K562 (cell line): ENCODE measurements at regions not wholly inside any gene's neighbourhood (a gene's known extent, or its start where the extent isn't known, plus 50 kb on each side); places are given as distances from the start of the nearest gene placed in this dataset.

Source experiments
- ATAC-seq: fragments of 200-7000 bp; cut with Tn5 transposase; 3 replicates; pipeline ENCODE4 v1.9.1; 2020; ENCODE audit warnings: moderate library complexity
- BruUV-seq: library from RNA; stranded (reverse); fragments of 400-500 nt; replicated peaks from 2 replicates; lab custom pipeline; 2021; lab: Mats Ljungman, UMichigan
- CTCF ChIA-PET: fragments of 300-600 bp; formaldehyde crosslinking; extraction: SDS; loops from one replicate; lab custom pipeline; 2021; ENCODE audit warnings: low intra/inter-chr PET ratio; lab: Yijun Ruan, JAX
- POLR2A ChIA-PET: fragments of 300-600, 350-650 bp; sonication (Branson Sonifier 250); formaldehyde crosslinking; extraction: SDS; loops from one replicate; lab custom pipeline; 2021; ENCODE audit warnings: antibody characterized with exemption, inconsistent platforms; lab: Yijun Ruan, JAX
- DNase-seq, 4 experiments: peaks; one replicate each; pipeline versions ENCODE4 v3.0.0 to v3.0.0-alpha.2; 2011 to 2018; ENCODE audit warnings: low spot score in 3 of 4, mixed read lengths in 3 of 4; ENCODE audit errors: extremely low read depth in 1 of 4
- FAIRE-seq: peaks from 2 replicates; lab custom pipeline; 2011; peaks lifted over from hg19 to GRCh38; lab: Jason Lieb, UNC
- H2AFZ ChIP-seq: 2 replicates; pipeline ENCODE4 v1.6.0; 2011; ENCODE audit warnings: low read depth, low read length, control low read depth, inconsistent platforms
- H3K27ac ChIP-seq: fragments of 200-600 bp; 3 replicates; pipeline ENCODE4 v1.8.0; 2011; ENCODE audit warnings: low read depth, mild to moderate bottlenecking, control low read depth, inconsistent platforms, low read length, moderate library complexity, mixed read lengths; ENCODE audit errors: extremely low read depth
- H3K27me3 ChIP-seq, 2 experiments: fragments of 300-600 bp in 1 of 2; 2 replicates in 1 of 2; 3 replicates in 1 of 2; pipeline versions ENCODE4 v1.6.0 to v1.8.0; 2011; ENCODE audit warnings: inconsistent platforms in 2 of 2, low read length in 2 of 2, mild to moderate bottlenecking in 1 of 2, mixed read lengths in 1 of 2, moderate library complexity in 1 of 2; ENCODE audit not compliant: control insufficient read depth in 2 of 2, insufficient read depth in 2 of 2
- H3K36me3 ChIP-seq: fragments of 300-600 bp; 3 replicates; pipeline ENCODE4 v1.8.0; 2011; ENCODE audit warnings: mild to moderate bottlenecking, low read length, inconsistent platforms; ENCODE audit not compliant: control insufficient read depth, insufficient read depth
- H3K4me1 ChIP-seq, 2 experiments: fragments of 200-600 bp in 1 of 2; replicated peaks in 1 of 2; 2 replicates in 1 of 2; 3 replicates in 1 of 2; pipeline versions ENCODE4 v1.5.1 to v1.8.0; 2011; ENCODE audit warnings: inconsistent platforms in 2 of 2, low read length in 2 of 2, mild to moderate bottlenecking in 1 of 2, mixed read lengths in 1 of 2, moderate library complexity in 1 of 2; ENCODE audit not compliant: control insufficient read depth in 2 of 2, insufficient read depth in 2 of 2
- H3K4me2 ChIP-seq: 2 replicates; pipeline ENCODE4 v1.6.1; 2011; ENCODE audit warnings: low read length, control low read depth, inconsistent platforms, mixed read lengths; ENCODE audit not compliant: insufficient read depth
- H3K4me3 ChIP-seq: fragments of 200-600 bp; sonication (generic), shearing (Covaris generic); 2 replicates; pipeline ENCODE4 v1.5.1; 2016; ENCODE audit warnings: control low read depth, inconsistent platforms
- H3K79me2 ChIP-seq: fragments of 200-600 bp; 3 replicates; pipeline ENCODE4 v1.8.0; 2011; ENCODE audit warnings: low read length, inconsistent platforms; ENCODE audit not compliant: control insufficient read depth, insufficient read depth
- H3K9ac ChIP-seq, 2 experiments: 2 replicates each; pipeline versions ENCODE4 v1.6.0 to v1.6.1; 2011; ENCODE audit warnings: low read depth in 2 of 2, low read length in 2 of 2, control low read depth in 1 of 2, inconsistent platforms in 1 of 2, mild to moderate bottlenecking in 1 of 2, mixed read lengths in 1 of 2; ENCODE audit not compliant: insufficient read depth in 1 of 2
- H3K9me1 ChIP-seq: one replicate; pipeline ENCODE4 v1.6.0; 2011; ENCODE audit warnings: inconsistent platforms, mild to moderate bottlenecking, low read length, moderate library complexity; ENCODE audit not compliant: control insufficient read depth, insufficient read depth
- H3K9me3 ChIP-seq: replicated peaks from 2 replicates; pipeline ENCODE4 v1.5.1; 2011; ENCODE audit warnings: low read depth, low read length, inconsistent platforms; ENCODE audit not compliant: control insufficient read depth, insufficient read depth
- H4K20me1 ChIP-seq: replicated peaks from 2 replicates; pipeline ENCODE4 v1.6.1; 2011; ENCODE audit warnings: low read length, inconsistent platforms, mixed read lengths; ENCODE audit not compliant: control insufficient read depth, insufficient read depth
- BRD9 ChIP-seq: fragments of 450-650 bp; IDR thresholded peaks from 2 replicates; pipeline ENCODE4 v1.6.1; 2018; ENCODE audit warnings: low read depth; ENCODE audit not compliant: partially characterized antibody
- GABPB1 ChIP-seq: sonication (generic); formaldehyde crosslinking; IDR thresholded peaks from 2 replicates; pipeline ENCODE4 v1.8.0; 2022; ENCODE audit warnings: mild to moderate bottlenecking, missing genetic modification reagents
- HMBOX1 ChIP-seq: sonication (generic); IDR thresholded peaks from 2 replicates; pipeline ENCODE4 v1.6.1; 2016
- NR4A1 ChIP-seq, 2 experiments: fragments of 250-450 bp in 1 of 2; fragments of 450-650 bp in 1 of 2; sonication (Bioruptor Pico) in 1 of 2; IDR thresholded peaks; 2 replicates each; pipeline versions ENCODE4 v1.4.0 to v1.6.1; 2016 to 2020; ENCODE audit warnings: mild to moderate bottlenecking in 2 of 2, missing compliant biosample characterization in 1 of 2, missing genetic modification characterization in 1 of 2, moderate library complexity in 1 of 2
- SFPQ ChIP-seq: fragments of 200-400 bp; formaldehyde crosslinking; IDR thresholded peaks from 2 replicates; pipeline ENCODE4 v1.6.1; 2017; ENCODE audit warnings: mild to moderate bottlenecking, low read depth, low read length, moderate library complexity
- YBX1 ChIP-seq: fragments of 450-650 bp; IDR thresholded peaks from 2 replicates; pipeline ENCODE4 v1.7.1; 2016; ENCODE audit warnings: mild to moderate bottlenecking
- ZNF121 ChIP-seq: sonication (generic); formaldehyde crosslinking; conservative IDR thresholded peaks from 2 replicates; pipeline ENCODE4 v1.8.0; 2022; ENCODE audit warnings: missing genetic modification reagents
- ZNF165 ChIP-seq: fragments of 250-450 bp; sonication (Bioruptor Pico); IDR thresholded peaks from 2 replicates; pipeline ENCODE4 v1.4.0; 2020; ENCODE audit warnings: borderline replicate concordance
- ZNF41 ChIP-seq: fragments of 250-450 bp; sonication (Bioruptor Pico); conservative IDR thresholded peaks from 2 replicates; pipeline ENCODE4 v1.4.0; 2020; ENCODE audit warnings: mild to moderate bottlenecking
- WGBS: fragments of 100-300 bp; shearing (Covaris generic); methylation state at CpG from one replicate; pipeline ENCODE4 v1.1.6; 2016; ENCODE audit warnings: low coverage, mixed read lengths; ENCODE audit not compliant: insufficient coverage; ENCODE audit errors: missing lambda C conversion rate; 5-methylcytosine and 5-hydroxymethylcytosine counted together
- in situ Hi-C: fragments of 300-500 bp; cut with MboI; formaldehyde crosslinking; loops from 4 replicates; pipeline ENCODE4 v1.15.0; 2018; ENCODE audit warnings: inconsistent platforms, mixed read lengths
- intact Hi-C: fragments of 100-400 bp; cut with micrococcal nuclease; formaldehyde crosslinking; loops from 2 replicates; pipeline ENCODE4 v1.14.2; 2022
- TF ChIP-seq, protein P1 (sequence below), 2 experiments: IDR thresholded peaks; 2 replicates each; pipeline ENCODE4 v1.6.1; 2012; ENCODE audit warnings: improper control_type of control experiment in 2 of 2, low read depth in 2 of 2, low read length in 2 of 2, borderline replicate concordance in 1 of 2

DNA sequence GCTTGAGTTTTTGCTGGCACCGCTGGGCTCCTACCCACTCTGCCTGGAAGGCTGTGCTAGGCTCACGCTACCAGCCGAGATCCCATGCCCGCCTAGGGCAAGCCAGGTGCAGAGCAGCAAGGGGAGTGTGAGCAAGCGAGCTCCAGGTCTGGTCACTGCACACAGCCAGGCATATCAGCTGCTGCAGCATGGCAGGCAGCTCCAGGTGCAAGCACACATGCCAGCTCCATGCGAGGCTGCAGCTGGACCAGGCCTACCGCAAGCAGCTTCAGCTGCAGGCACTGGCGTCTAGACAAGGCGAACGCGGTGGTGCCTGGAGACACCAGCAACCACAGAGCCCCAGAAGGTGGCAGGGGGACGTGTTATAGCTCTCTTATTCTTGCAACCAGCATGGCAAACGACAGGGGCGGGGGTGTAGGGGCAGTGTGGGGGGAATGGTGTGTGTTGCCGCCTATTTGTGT, 614.7 kb upstream of the EPHA5 start (continued):
- TF ChIP-seq ZNF165 (CRISPR knock-in tag) = no peak
- TF ChIP-seq ZNF121 = no peak
- TF ChIP-seq, protein P1, sequence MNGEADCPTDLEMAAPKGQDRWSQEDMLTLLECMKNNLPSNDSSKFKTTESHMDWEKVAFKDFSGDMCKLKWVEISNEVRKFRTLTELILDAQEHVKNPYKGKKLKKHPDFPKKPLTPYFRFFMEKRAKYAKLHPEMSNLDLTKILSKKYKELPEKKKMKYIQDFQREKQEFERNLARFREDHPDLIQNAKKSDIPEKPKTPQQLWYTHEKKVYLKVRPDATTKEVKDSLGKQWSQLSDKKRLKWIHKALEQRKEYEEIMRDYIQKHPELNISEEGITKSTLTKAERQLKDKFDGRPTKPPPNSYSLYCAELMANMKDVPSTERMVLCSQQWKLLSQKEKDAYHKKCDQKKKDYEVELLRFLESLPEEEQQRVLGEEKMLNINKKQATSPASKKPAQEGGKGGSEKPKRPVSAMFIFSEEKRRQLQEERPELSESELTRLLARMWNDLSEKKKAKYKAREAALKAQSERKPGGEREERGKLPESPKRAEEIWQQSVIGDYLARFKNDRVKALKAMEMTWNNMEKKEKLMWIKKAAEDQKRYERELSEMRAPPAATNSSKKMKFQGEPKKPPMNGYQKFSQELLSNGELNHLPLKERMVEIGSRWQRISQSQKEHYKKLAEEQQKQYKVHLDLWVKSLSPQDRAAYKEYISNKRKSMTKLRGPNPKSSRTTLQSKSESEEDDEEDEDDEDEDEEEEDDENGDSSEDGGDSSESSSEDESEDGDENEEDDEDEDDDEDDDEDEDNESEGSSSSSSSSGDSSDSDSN (IDR thresholded peaks at IDR 0.05; ENCODE audit: borderline replicate concordance in 1 of 2, low read depth in 2 of 2, low read length in 2 of 2) = no peak
- no peak for TF ChIP-seq HMBOX1
- TF ChIP-seq, all 486 proteins: peak for 0

DNA sequence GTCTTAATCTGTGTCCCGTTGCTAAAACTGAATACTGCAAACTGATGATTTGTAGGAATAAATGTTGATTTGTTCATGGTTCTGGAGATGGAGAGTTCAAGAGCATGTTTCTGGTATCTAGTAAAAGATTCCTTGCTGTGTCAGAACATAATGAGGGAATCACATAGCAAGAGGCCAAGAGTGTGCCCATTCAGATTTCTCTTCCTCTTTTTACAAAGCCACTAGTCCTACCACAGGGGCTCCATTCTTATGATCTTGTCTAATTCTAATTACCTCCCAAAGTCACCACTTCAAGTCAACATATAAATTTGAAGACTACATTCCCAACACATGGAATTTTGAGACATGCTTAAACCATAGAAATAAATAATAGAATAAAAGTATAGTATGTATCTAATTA, 608.8 kb upstream of the EPHA5 start:
- Histone ChIP-seq H3K79me2 (no peaks in the 10 kb centered on the region), H3K27me3 (no peaks in the 10 kb centered on the region), H2AFZ (no peak overlapping the region), H3K9me1 (no peaks in the 10 kb centered on the region), H3K9me3 (no peaks in the 10 kb centered on the region), H3K27ac (no peak overlapping the region), H3K4me1 (no peaks in the 10 kb centered on the region), H3K4me3 (no peak overlapping the region), H4K20me1 (no peaks in the 10 kb centered on the region), H3K36me3 (no peaks in the 10 kb centered on the region), H3K9ac (no peak overlapping the region), H3K4me2 (no peak overlapping the region)
- intact Hi-C loops (no loop called here), in situ Hi-C loops (no loop called here)
- ChIA-PET POLR2A (no interaction called here), CTCF (no interaction called here)
- DNase-seq (no peak), FAIRE-seq (no peak), ATAC-seq (no peak)
- TF ChIP-seq YBX1 (no peak), BRD9 (no peak), NR4A1 (CRISPR knock-in tag; IDR thresholded peaks at IDR 0.05) (no peak), NR4A1 (tag; IDR thresholded peaks at IDR 0.05) (no peak), ZNF41 (CRISPR knock-in tag) (no peak), SFPQ (no peak), GABPB1 (CRISPR knock-in tag) (no peak)
- WGBS = 0% methylated on average over 1 of the region's 1 CpG
- BruUV-seq = no TSS peak
